Thyroid gland (tissue), 4 donors: ENCODE measurements at regions not wholly inside any gene's neighbourhood (a gene's known extent, or its start where the extent isn't known, plus 50 kb on each side); places are given as distances from the start of the nearest gene placed in this dataset.

Experiments used
- POLR2A ChIP-seq, 2 donors: fragments of 450-650 bp; IDR thresholded peaks; one replicate each; pipeline ENCODE4 v1.6.1; 2017; ENCODE audit warnings: antibody characterized with exemption in 2 of 2, mild to moderate bottlenecking in 2 of 2, moderate library complexity in 1 of 2
- TF ChIP-seq, protein P1 (sequence below), 6 experiments: fragments of 200-600 bp in 3 of 6; fragments of 450-650 bp in 3 of 6; sonication (generic) in 3 of 6; IDR thresholded peaks; one replicate each; pipeline ENCODE4 v1.5.1; 2016 to 2019; ENCODE audit warnings: antibody characterized with exemption in 6 of 6, mild to moderate bottlenecking in 2 of 6, inconsistent platforms in 1 of 6, moderate library complexity in 1 of 6

DNA sequence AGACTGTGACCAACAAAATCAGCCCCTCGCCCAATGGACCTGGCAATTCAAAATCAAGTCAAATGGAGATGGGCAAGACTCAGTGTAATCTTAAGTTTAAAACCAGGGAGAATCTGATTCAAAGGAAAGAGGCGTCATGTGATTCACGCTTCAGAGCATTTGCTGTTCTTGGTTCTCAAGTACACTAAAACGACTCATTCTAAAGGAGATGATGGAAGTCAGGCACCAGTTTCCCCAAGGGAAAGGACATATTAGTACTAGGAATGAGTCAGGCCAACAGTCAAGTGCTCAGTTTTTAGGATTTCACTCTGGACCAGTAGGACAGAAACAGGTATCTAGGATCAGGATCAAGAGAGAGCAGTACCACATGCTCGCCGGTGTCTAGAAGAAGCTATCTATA, 429.6 kb downstream of the PLPP3 start:
- TF ChIP-seq, protein P1, sequence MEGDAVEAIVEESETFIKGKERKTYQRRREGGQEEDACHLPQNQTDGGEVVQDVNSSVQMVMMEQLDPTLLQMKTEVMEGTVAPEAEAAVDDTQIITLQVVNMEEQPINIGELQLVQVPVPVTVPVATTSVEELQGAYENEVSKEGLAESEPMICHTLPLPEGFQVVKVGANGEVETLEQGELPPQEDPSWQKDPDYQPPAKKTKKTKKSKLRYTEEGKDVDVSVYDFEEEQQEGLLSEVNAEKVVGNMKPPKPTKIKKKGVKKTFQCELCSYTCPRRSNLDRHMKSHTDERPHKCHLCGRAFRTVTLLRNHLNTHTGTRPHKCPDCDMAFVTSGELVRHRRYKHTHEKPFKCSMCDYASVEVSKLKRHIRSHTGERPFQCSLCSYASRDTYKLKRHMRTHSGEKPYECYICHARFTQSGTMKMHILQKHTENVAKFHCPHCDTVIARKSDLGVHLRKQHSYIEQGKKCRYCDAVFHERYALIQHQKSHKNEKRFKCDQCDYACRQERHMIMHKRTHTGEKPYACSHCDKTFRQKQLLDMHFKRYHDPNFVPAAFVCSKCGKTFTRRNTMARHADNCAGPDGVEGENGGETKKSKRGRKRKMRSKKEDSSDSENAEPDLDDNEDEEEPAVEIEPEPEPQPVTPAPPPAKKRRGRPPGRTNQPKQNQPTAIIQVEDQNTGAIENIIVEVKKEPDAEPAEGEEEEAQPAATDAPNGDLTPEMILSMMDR (IDR thresholded peaks at IDR 0.05) = no peak
- TF ChIP-seq POLR2A (IDR thresholded peaks at IDR 0.05) = no peak
